ENCODE measurements at regions not wholly inside any gene's neighbourhood (a gene's known extent, or its start where the extent isn't known, plus 50 kb on each side); places are given as distances from the start of the nearest gene placed in this dataset.

- H4K20me1 ChIP-seq (ENCODE audit: insufficient read depth, low read length) = no peaks in the 10 kb centered on the region
- H3K4me2 ChIP-seq (ENCODE audit: low read length) = no peak overlapping the region
- TF ChIP-seq CTCF (IDR thresholded peaks at IDR 0.05; ENCODE audit: low read depth, low read length) = no peak
- no peak for TF ChIP-seq EZH2phosphoT487 (IDR thresholded peaks at IDR 0.05; ENCODE audit: low read depth)
- H2AFZ ChIP-seq (ENCODE audit: low read depth, low read length) = no peak overlapping the region
- no peaks in the 10 kb centered on the region for H3K4me1 ChIP-seq (ENCODE audit: low read length)
- no peaks in the 10 kb centered on the region for H3K79me2 ChIP-seq (ENCODE audit: low read length)
- no peak overlapping the region for H3K4me3 ChIP-seq (ENCODE audit: low read length)
- peaks cover 6% of the 10 kb centered on the region; the same call in 1 of the 2 replicates for H3K27me3 ChIP-seq (ENCODE audit: low read depth, low read length)
- H3K36me3 ChIP-seq (replicated peaks; ENCODE audit: low read depth, low read length) = no peaks in the 10 kb centered on the region
- no peak overlapping the region for H3K9ac ChIP-seq (ENCODE audit: low read length)
- no peaks in the 10 kb centered on the region for H3K9me3 ChIP-seq (ENCODE audit: insufficient read depth, low read length)
- no peak overlapping the region for H3K27ac ChIP-seq (ENCODE audit: low read length)
Measured at GRCh38 chr20:11569163-11569562, 348.5 kb upstream of the BTBD3 start.

GRCh38 chr20:11573507-11573906 is 344.2 kb upstream of the BTBD3 start:
- Histone ChIP-seq H3K9me3 (ENCODE audit: insufficient read depth, low read length) (no peaks in the 10 kb centered on the region), H3K27ac (ENCODE audit: low read length) (no peak overlapping the region), H2AFZ (ENCODE audit: low read depth, low read length) (no peak overlapping the region), H3K9ac (ENCODE audit: low read length) (no peak overlapping the region), H3K27me3 (ENCODE audit: low read depth, low read length) (peaks cover 6% of the 10 kb centered on the region; the same call in 1 of the 2 replicates), H3K36me3 (replicated peaks; ENCODE audit: low read depth, low read length) (no peaks in the 10 kb centered on the region), H4K20me1 (ENCODE audit: insufficient read depth, low read length) (no peaks in the 10 kb centered on the region), H3K79me2 (ENCODE audit: low read length) (no peaks in the 10 kb centered on the region), H3K4me3 (ENCODE audit: low read length) (no peak overlapping the region), H3K4me2 (ENCODE audit: low read length) (no peak overlapping the region), H3K4me1 (ENCODE audit: low read length) (no peaks in the 10 kb centered on the region)
- TF ChIP-seq EZH2phosphoT487 (IDR thresholded peaks at IDR 0.05; ENCODE audit: low read depth) (no peak), CTCF (IDR thresholded peaks at IDR 0.05; ENCODE audit: low read depth, low read length) (no peak)

GRCh38 chr20:11581271-11581670 is 336.4 kb upstream of the BTBD3 start:
- Histone ChIP-seq H2AFZ (ENCODE audit: low read depth, low read length) (no peak overlapping the region), H3K27me3 (ENCODE audit: low read depth, low read length) (0 out of 2 replicates have a peak, but pooled peaks cover 3% of the 10 kb centered on the region), H3K4me1 (ENCODE audit: low read length) (no peaks in the 10 kb centered on the region), H3K9me3 (ENCODE audit: insufficient read depth, low read length) (no peaks in the 10 kb centered on the region), H3K4me3 (ENCODE audit: low read length) (no peak overlapping the region), H3K79me2 (ENCODE audit: low read length) (no peaks in the 10 kb centered on the region), H3K4me2 (ENCODE audit: low read length) (no peak overlapping the region), H3K27ac (ENCODE audit: low read length) (no peak overlapping the region), H3K36me3 (replicated peaks; ENCODE audit: low read depth, low read length) (no peaks in the 10 kb centered on the region), H4K20me1 (ENCODE audit: insufficient read depth, low read length) (no peaks in the 10 kb centered on the region), H3K9ac (ENCODE audit: low read length) (no peak overlapping the region)
- TF ChIP-seq EZH2phosphoT487 (IDR thresholded peaks at IDR 0.05; ENCODE audit: low read depth) = no peak
- TF ChIP-seq CTCF (IDR thresholded peaks at IDR 0.05; ENCODE audit: low read depth, low read length) = no peak

- no peaks in the 10 kb centered on the region for H3K9me3 ChIP-seq (ENCODE audit: insufficient read depth, low read length)
- no peak overlapping the region for H3K4me3 ChIP-seq (ENCODE audit: low read length)
- H3K9ac ChIP-seq (ENCODE audit: low read length) = no peak overlapping the region
- H3K4me2 ChIP-seq (ENCODE audit: low read length) = no peak overlapping the region
- H3K36me3 ChIP-seq (replicated peaks; ENCODE audit: low read depth, low read length) = no peaks in the 10 kb centered on the region
- H3K27ac ChIP-seq (ENCODE audit: low read length) = no peak overlapping the region
- TF ChIP-seq CTCF (IDR thresholded peaks at IDR 0.05; ENCODE audit: low read depth, low read length) (no peak), EZH2phosphoT487 (IDR thresholded peaks at IDR 0.05; ENCODE audit: low read depth) (no peak)
- no peaks in the 10 kb centered on the region for H3K79me2 ChIP-seq (ENCODE audit: low read length)
- H2AFZ ChIP-seq (ENCODE audit: low read depth, low read length) = no peak overlapping the region
- H4K20me1 ChIP-seq (ENCODE audit: insufficient read depth, low read length) = no peaks in the 10 kb centered on the region
- H3K27me3 ChIP-seq (ENCODE audit: low read depth, low read length) = 0 out of 2 replicates have a peak, but pooled peaks cover 3% of the 10 kb centered on the region
- H3K4me1 ChIP-seq (ENCODE audit: low read length) = no peaks in the 10 kb centered on the region
Measured at GRCh38 chr20:11582060-11582459, 335.6 kb upstream of the BTBD3 start.

Measured in OCI-LY3 (cell line).